GM19239 (cell line): ENCODE measurements at regions not wholly inside any gene's neighbourhood (a gene's known extent, or its start where the extent isn't known, plus 50 kb on each side); places are given as distances from the start of the nearest gene placed in this dataset.

Experiments
- DNase-seq: peaks from one replicate; pipeline ENCODE4 v3.0.0; 2011; ENCODE audit warnings: low spot score; ENCODE audit not compliant: insufficient read length
- FAIRE-seq: peaks from 2 replicates; lab custom pipeline; 2011; peaks lifted over from hg19 to GRCh38; lab: Jason Lieb, UNC

- DNase-seq = no peak
- FAIRE-seq = no peak
Observed at GRCh38 chr4:153034681-153035080, 98.6 kb downstream of the FHDC1 start.

- DNase-seq = no peak
- no peak for FAIRE-seq
Observed at GRCh38 chr4:153036931-153037482, 100.9 kb downstream of the FHDC1 start.

- FAIRE-seq (no peak), DNase-seq (no peak)
Observed at GRCh38 chr4:153038623-153039311, 102.6 kb downstream of the FHDC1 start.

GRCh38 chr4:153039542-153040185 lies 103.5 kb downstream of the FHDC1 start:
- FAIRE-seq = no peak
- DNase-seq = no peak

GRCh38 chr4:153040677-153041076 lies 104.6 kb downstream of the FHDC1 start:
- no peak for DNase-seq
- no peak for FAIRE-seq

- DNase-seq (no peak), FAIRE-seq (no peak)
Observed at GRCh38 chr4:153044036-153044435, 107.9 kb downstream of the FHDC1 start.

GRCh38 chr4:153045111-153045982 lies 109.2 kb downstream of the FHDC1 start:
- no peak for DNase-seq
- FAIRE-seq = no peak

GRCh38 chr4:153058671-153059060 lies 122.5 kb downstream of the FHDC1 start:
- FAIRE-seq (no peak), DNase-seq (no peak)

GRCh38 chr4:153060196-153060595 lies 124.1 kb downstream of the FHDC1 start:
- no peak for DNase-seq

GRCh38 chr4:153061971-153062370 lies 125.8 kb downstream of the FHDC1 start:
- no peak for DNase-seq

More at GRCh38 chr4:153060196-153060595, 124.1 kb downstream of the FHDC1 start:
- FAIRE-seq = no peak

GRCh38 chr4:153062652-153063168 lies 126.6 kb downstream of the FHDC1 start:
- FAIRE-seq = no peak

More at GRCh38 chr4:153061971-153062370, 125.8 kb downstream of the FHDC1 start:
- no peak for FAIRE-seq

GRCh38 chr4:153063490-153063889 lies 127.4 kb downstream of the FHDC1 start:
- DNase-seq (no peak), FAIRE-seq (no peak)

More at GRCh38 chr4:153062652-153063168, 126.6 kb downstream of the FHDC1 start:
- DNase-seq = no peak

- DNase-seq (no peak), FAIRE-seq (no peak)
Observed at GRCh38 chr4:153064571-153064970, 128.4 kb downstream of the FHDC1 start.

- DNase-seq (no peak), FAIRE-seq (no peak)
Observed at GRCh38 chr4:153065276-153065675, 129.2 kb downstream of the FHDC1 start.

GRCh38 chr4:153067376-153067775 lies 131.3 kb downstream of the FHDC1 start:
- FAIRE-seq = no peak
- DNase-seq = no peak

GRCh38 chr4:153068751-153069150 lies 132.6 kb downstream of the FHDC1 start:
- no peak for DNase-seq
- no peak for FAIRE-seq

- no peak for FAIRE-seq
- DNase-seq = no peak
Observed at GRCh38 chr4:153071958-153072598, 132.2 kb upstream of the TRIM2 start.

GRCh38 chr4:153072661-153073060 lies 131.6 kb upstream of the TRIM2 start:
- FAIRE-seq = no peak
- no peak for DNase-seq

GRCh38 chr4:153074486-153074885 lies 129.8 kb upstream of the TRIM2 start:
- FAIRE-seq = no peak
- DNase-seq = no peak
